ENCODE measurements at regions not wholly inside any gene's neighbourhood (a gene's known extent, or its start where the extent isn't known, plus 50 kb on each side); places are given as distances from the start of the nearest gene placed in this dataset.
"Not testable (repeated sequence)": the region's sequence is repeated elsewhere in the genome, so short reads cannot be mapped to it uniquely, and the experiment has no call there.

- H3K4me3 ChIP-seq = no peak overlapping the region
- DNase-seq (ENCODE audit: low read depth in 1 of 2, low spot score in 2 of 2) = no peak
- no peaks in the 10 kb centered on the region for H3K36me3 ChIP-seq
- 0 out of 2 replicates have a peak, but pooled peaks cover 3% of the 10 kb centered on the region for H3K9me3 ChIP-seq (replicated peaks)
- no peaks in the 10 kb centered on the region for H3K27me3 ChIP-seq (replicated peaks)
- no peak overlapping the region for H3K27ac ChIP-seq
- peaks cover 9% of the 10 kb centered on the region for H3K4me1 ChIP-seq (replicated peaks)
Observed at GRCh38 chr14:83163016-83163415, 1629.4 kb upstream of the SEL1L start.

- peak; percentile 31 to 39 for DNase-seq (ENCODE audit: low read depth in 1 of 2, low spot score in 2 of 2)
- H3K9me3 ChIP-seq (replicated peaks) = 0 out of 2 replicates have a peak, but pooled peaks cover 3% of the 10 kb centered on the region
- no peaks in the 10 kb centered on the region for H3K27me3 ChIP-seq (replicated peaks)
- H3K27ac ChIP-seq = peak overlapping the region; percentile 58
- H3K4me3 ChIP-seq = no peak overlapping the region
- peaks cover 9% of the 10 kb centered on the region for H3K4me1 ChIP-seq (replicated peaks)
- no peaks in the 10 kb centered on the region for H3K36me3 ChIP-seq
Observed at GRCh38 chr14:83164016-83164415, 1630.4 kb upstream of the SEL1L start.

GRCh38 chr14:83164591-83164990, 1630.9 kb upstream of the SEL1L start:
- Histone ChIP-seq H3K4me3 (no peak overlapping the region), H3K36me3 (no peaks in the 10 kb centered on the region), H3K27me3 (replicated peaks) (no peaks in the 10 kb centered on the region), H3K9me3 (replicated peaks) (0 out of 2 replicates have a peak, but pooled peaks cover 3% of the 10 kb centered on the region), H3K27ac (peak overlapping the region; percentile 58), H3K4me1 (replicated peaks) (peaks cover 9% of the 10 kb centered on the region)
- no peak for DNase-seq (ENCODE audit: low read depth in 1 of 2, low spot score in 2 of 2)

- Histone ChIP-seq H3K4me1 (replicated peaks) (peaks cover 11% of the 10 kb centered on the region), H3K27ac (no peak overlapping the region), H3K9me3 (replicated peaks) (0 out of 2 replicates have a peak, but pooled peaks cover 3% of the 10 kb centered on the region), H3K4me3 (no peak overlapping the region), H3K36me3 (no peaks in the 10 kb centered on the region), H3K27me3 (replicated peaks) (no peaks in the 10 kb centered on the region)
- no peak for DNase-seq (ENCODE audit: low read depth in 1 of 2, low spot score in 2 of 2)
Observed at GRCh38 chr14:83170165-83170564, 1636.5 kb upstream of the SEL1L start.

GRCh38 chr14:83171761-83172160, 1638.1 kb upstream of the SEL1L start:
- Histone ChIP-seq H3K27ac (peak overlapping the region; percentile 12; the same call in 1 of the 2 replicates), H3K9me3 (replicated peaks) (no peaks in the 10 kb centered on the region), H3K4me1 (replicated peaks) (peaks cover 11% of the 10 kb centered on the region), H3K27me3 (replicated peaks) (no peaks in the 10 kb centered on the region), H3K4me3 (no peak overlapping the region), H3K36me3 (no peaks in the 10 kb centered on the region)
- DNase-seq (ENCODE audit: low read depth in 1 of 2, low spot score in 2 of 2) = no peak

GRCh38 chr14:83172363-83172762, 1638.7 kb upstream of the SEL1L start:
- peak in 1 of 2 experiments; percentile 24 for DNase-seq (ENCODE audit: low read depth in 1 of 2, low spot score in 2 of 2)
- H3K27ac ChIP-seq = peak overlapping the region; percentile 12; the same call in 1 of the 2 replicates
- H3K36me3 ChIP-seq = no peaks in the 10 kb centered on the region
- no peaks in the 10 kb centered on the region for H3K9me3 ChIP-seq (replicated peaks)
- peaks cover 11% of the 10 kb centered on the region for H3K4me1 ChIP-seq (replicated peaks)
- H3K4me3 ChIP-seq = no peak overlapping the region
- H3K27me3 ChIP-seq (replicated peaks) = no peaks in the 10 kb centered on the region

- Histone ChIP-seq H3K27ac (no peak overlapping the region), H3K4me3 (no peak overlapping the region), H3K36me3 (no peaks in the 10 kb centered on the region), H3K4me1 (replicated peaks) (peaks cover 11% of the 10 kb centered on the region), H3K9me3 (replicated peaks) (no peaks in the 10 kb centered on the region), H3K27me3 (replicated peaks) (no peaks in the 10 kb centered on the region)
- no peak for DNase-seq (ENCODE audit: low read depth in 1 of 2, low spot score in 2 of 2)
Observed at GRCh38 chr14:83173687-83174086, 1640.0 kb upstream of the SEL1L start.

- no peak for DNase-seq (ENCODE audit: low read depth in 1 of 2, low spot score in 2 of 2)
Observed at GRCh38 chr14:83184531-83184930, 1650.9 kb upstream of the SEL1L start.

GRCh38 chr14:83188311-83188710, 1654.7 kb upstream of the SEL1L start:
- not testable (repeated sequence) for H3K9me3 ChIP-seq (replicated peaks); H3K4me1 ChIP-seq (replicated peaks); DNase-seq (ENCODE audit: low read depth in 1 of 2, low spot score in 2 of 2); H3K4me3 ChIP-seq; H3K27ac ChIP-seq; H3K36me3 ChIP-seq; H3K27me3 ChIP-seq (replicated peaks)

More at GRCh38 chr14:83184531-83184930, 1650.9 kb upstream of the SEL1L start:
- Histone ChIP-seq H3K9me3 (replicated peaks) (no peaks in the 10 kb centered on the region), H3K27ac (no peak overlapping the region), H3K4me3 (no peak overlapping the region), H3K36me3 (no peaks in the 10 kb centered on the region), H3K27me3 (replicated peaks) (no peaks in the 10 kb centered on the region), H3K4me1 (replicated peaks) (no peaks in the 10 kb centered on the region)

GRCh38 chr14:83196236-83196635, 1662.6 kb upstream of the SEL1L start:
- no peak for DNase-seq (ENCODE audit: low read depth in 1 of 2, low spot score in 2 of 2)
- Histone ChIP-seq H3K27ac (no peak overlapping the region), H3K4me1 (replicated peaks) (no peaks in the 10 kb centered on the region), H3K27me3 (replicated peaks) (no peaks in the 10 kb centered on the region), H3K4me3 (no peak overlapping the region), H3K9me3 (replicated peaks) (no peaks in the 10 kb centered on the region), H3K36me3 (no peaks in the 10 kb centered on the region)

GRCh38 chr14:83197271-83197670, 1663.6 kb upstream of the SEL1L start:
- Histone ChIP-seq H3K27me3 (replicated peaks) (no peaks in the 10 kb centered on the region), H3K4me1 (replicated peaks) (no peaks in the 10 kb centered on the region), H3K4me3 (no peak overlapping the region), H3K27ac (no peak overlapping the region), H3K36me3 (no peaks in the 10 kb centered on the region), H3K9me3 (replicated peaks) (no peaks in the 10 kb centered on the region)
- no peak for DNase-seq (ENCODE audit: low read depth in 1 of 2, low spot score in 2 of 2)

- no peak for DNase-seq (ENCODE audit: low read depth in 1 of 2, low spot score in 2 of 2)
- no peaks in the 10 kb centered on the region for H3K36me3 ChIP-seq
Observed at GRCh38 chr14:83207550-83207949, 1673.9 kb upstream of the SEL1L start.

GRCh38 chr14:83208341-83208740, 1674.7 kb upstream of the SEL1L start:
- Histone ChIP-seq H3K27me3 (replicated peaks) (no peaks in the 10 kb centered on the region), H3K4me1 (replicated peaks) (no peaks in the 10 kb centered on the region), H3K4me3 (no peak overlapping the region), H3K27ac (no peak overlapping the region), H3K9me3 (replicated peaks) (no peaks in the 10 kb centered on the region), H3K36me3 (no peaks in the 10 kb centered on the region)
- no peak for DNase-seq (ENCODE audit: low read depth in 1 of 2, low spot score in 2 of 2)

More at GRCh38 chr14:83207550-83207949, 1673.9 kb upstream of the SEL1L start:
- no peaks in the 10 kb centered on the region for H3K9me3 ChIP-seq (replicated peaks)
- H3K27ac ChIP-seq = no peak overlapping the region
- no peaks in the 10 kb centered on the region for H3K27me3 ChIP-seq (replicated peaks)
- no peak overlapping the region for H3K4me3 ChIP-seq
- no peaks in the 10 kb centered on the region for H3K4me1 ChIP-seq (replicated peaks)

- no peak for DNase-seq (ENCODE audit: low read depth in 1 of 2, low spot score in 2 of 2)
- Histone ChIP-seq H3K9me3 (replicated peaks) (no peaks in the 10 kb centered on the region), H3K4me3 (no peak overlapping the region), H3K4me1 (replicated peaks) (no peaks in the 10 kb centered on the region), H3K27ac (no peak overlapping the region), H3K27me3 (replicated peaks) (no peaks in the 10 kb centered on the region), H3K36me3 (no peaks in the 10 kb centered on the region)
Observed at GRCh38 chr14:83217492-83217891, 1683.8 kb upstream of the SEL1L start.
